ENCODE measurements at regions not wholly inside any gene's neighbourhood (a gene's known extent, or its start where the extent isn't known, plus 50 kb on each side); places are given as distances from the start of the nearest gene placed in this dataset.

GRCh38 chr7:441684-442421 lies 77.8 kb downstream of the PDGFA start:
- DNase-seq (peak in 1 of 6 donors; percentile 33), ATAC-seq (no peak), FAIRE-seq (no peak)
- Histone ChIP-seq H3K36me3 (no peaks in the 10 kb centered on the region), H3K9me3 (no peaks in the 10 kb centered on the region), H3K27me3 (no peaks in the 10 kb centered on the region), H3K4me1 (no peaks in the 10 kb centered on the region), H3K4me3 (no peak overlapping the region), H3K27ac (no peak overlapping the region)
- intact Hi-C loops (cut with DNase I), result no loop called here
- no peak for TF ChIP-seq CTCF (IDR thresholded peaks at IDR 0.05)
- 82% methylated on average over 14 of the region's 14 CpGs for WGBS, 2 donors

GRCh38 chr7:442457-442856 lies 77.2 kb downstream of the PDGFA start:
- no peak overlapping the region for H3K4me3 ChIP-seq
- intact Hi-C loops (cut with DNase I), result no loop called here
- FAIRE-seq (no peak), DNase-seq (no peak), ATAC-seq (no peak)
- no peaks in the 10 kb centered on the region for H3K27me3 ChIP-seq
- 70 to 78% methylated on average over 7 of the region's 7 CpGs for WGBS, 2 donors
- no peak overlapping the region for H3K27ac ChIP-seq
- H3K4me1 ChIP-seq, result no peaks in the 10 kb centered on the region
- H3K36me3 ChIP-seq, result no peaks in the 10 kb centered on the region
- no peak for TF ChIP-seq CTCF (IDR thresholded peaks at IDR 0.05)
- H3K9me3 ChIP-seq, result no peaks in the 10 kb centered on the region

GRCh38 chr7:443279-443833 lies 76.3 kb downstream of the PDGFA start:
- ATAC-seq (no peak), FAIRE-seq (no peak), DNase-seq (no peak)
- no peak for TF ChIP-seq CTCF (IDR thresholded peaks at IDR 0.05)
- H3K36me3 ChIP-seq, result no peaks in the 10 kb centered on the region
- 79 to 81% methylated on average over 1 of the region's 1 CpG for WGBS, 2 donors
- H3K4me1 ChIP-seq, result no peaks in the 10 kb centered on the region
- H3K4me3 ChIP-seq, result no peak overlapping the region
- H3K27ac ChIP-seq, result no peak overlapping the region
- no peaks in the 10 kb centered on the region for H3K27me3 ChIP-seq
- intact Hi-C loops (cut with DNase I), result no loop called here
- H3K9me3 ChIP-seq, result no peaks in the 10 kb centered on the region

DNA sequence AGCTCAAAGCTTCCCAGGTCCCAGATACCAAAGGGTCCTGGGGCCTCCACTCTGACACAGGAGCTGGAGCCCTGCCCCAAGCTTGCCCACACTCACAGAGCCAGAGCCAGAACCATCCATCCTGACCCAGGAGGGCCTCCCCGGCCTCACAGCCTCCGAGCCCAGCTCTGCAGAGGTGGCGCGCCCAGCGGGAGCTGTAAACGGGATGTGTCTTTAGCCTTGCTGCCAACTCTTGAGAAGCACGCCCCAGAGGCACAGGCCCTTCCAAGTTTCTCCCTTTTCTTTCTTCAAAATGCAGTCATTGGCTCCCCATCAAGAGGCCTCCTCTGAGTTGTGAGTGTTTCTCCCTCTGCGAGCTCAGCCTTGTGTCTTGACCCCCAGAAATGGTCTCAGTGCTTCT lies 75.0 kb downstream of the PDGFA start:
- Histone ChIP-seq H3K27me3 (no peaks in the 10 kb centered on the region), H3K4me3 (no peak overlapping the region), H3K27ac (no peak overlapping the region), H3K4me1 (no peaks in the 10 kb centered on the region), H3K9me3 (no peaks in the 10 kb centered on the region), H3K36me3 (no peaks in the 10 kb centered on the region)
- TF ChIP-seq CTCF (IDR thresholded peaks at IDR 0.05), result no peak
- no peak for FAIRE-seq
- peak in 1 of 6 donors; percentile 40 for DNase-seq
- intact Hi-C loops (cut with DNase I), result no loop called here
- WGBS, 2 donors, result 82 to 87% methylated on average over 8 of the region's 8 CpGs
- peak in 1 of 4 donors; percentile 34 for ATAC-seq

DNA sequence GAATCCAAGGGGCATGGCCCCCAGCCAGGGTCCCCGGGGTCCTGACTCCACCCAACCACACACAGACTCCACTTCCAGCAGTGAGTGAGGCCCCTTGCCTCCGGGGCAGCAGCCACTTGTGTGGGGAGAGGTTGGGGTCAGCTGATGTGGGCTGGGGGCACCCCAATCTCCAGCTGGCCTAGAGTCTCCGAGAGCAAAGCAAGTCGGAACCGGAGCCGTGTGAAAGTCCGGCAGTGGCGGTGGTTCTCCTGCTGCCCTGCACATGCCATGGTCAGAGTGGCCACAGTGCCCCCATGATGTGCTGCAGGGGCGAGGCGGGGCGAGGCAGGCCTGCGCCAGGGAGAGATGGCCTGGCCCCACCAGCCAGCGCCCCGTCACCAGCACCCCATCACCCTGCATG lies 74.6 kb downstream of the PDGFA start:
- 93 to 95% methylated on average over 14 of the region's 14 CpGs for WGBS, 2 donors
- FAIRE-seq (no peak), DNase-seq (peak in 1 of 6 donors; percentile 51), ATAC-seq (no peak)
- Histone ChIP-seq H3K36me3 (no peaks in the 10 kb centered on the region), H3K4me3 (no peak overlapping the region), H3K27me3 (no peaks in the 10 kb centered on the region), H3K4me1 (no peaks in the 10 kb centered on the region), H3K9me3 (no peaks in the 10 kb centered on the region), H3K27ac (no peak overlapping the region)
- intact Hi-C loops (cut with DNase I), result no loop called here
- no peak for TF ChIP-seq CTCF (IDR thresholded peaks at IDR 0.05)
